Muscle layer of colon (tissue), 2 donors: ENCODE measurements at regions not wholly inside any gene's neighbourhood (a gene's known extent, or its start where the extent isn't known, plus 50 kb on each side); places are given as distances from the start of the nearest gene placed in this dataset.

Experiments
- H3K27ac ChIP-seq: one replicate; pipeline ENCODE4 v1.7.0; 2013; ENCODE audit warnings: low read depth, mild to moderate bottlenecking, low read length, moderate library complexity
- H3K27me3 ChIP-seq, 2 donors: one replicate each; pipeline ENCODE4 v1.7.0; 2013; ENCODE audit warnings: low read length in 2 of 2, mild to moderate bottlenecking in 2 of 2; ENCODE audit not compliant: insufficient read depth in 2 of 2, control insufficient read depth in 1 of 2
- H3K36me3 ChIP-seq: one replicate; pipeline ENCODE4 v1.7.0; 2013; ENCODE audit warnings: mild to moderate bottlenecking, low read length; ENCODE audit not compliant: insufficient read depth
- H3K4me1 ChIP-seq: one replicate; pipeline ENCODE4 v1.7.0; 2013; ENCODE audit warnings: mild to moderate bottlenecking, low read length; ENCODE audit not compliant: insufficient read depth
- H3K4me3 ChIP-seq, 2 donors: one replicate each; pipeline ENCODE4 v1.7.0; 2013; ENCODE audit warnings: low read length in 2 of 2, low read depth in 1 of 2, mild to moderate bottlenecking in 1 of 2, moderate library complexity in 1 of 2
- H3K9ac ChIP-seq: one replicate; pipeline ENCODE4 v1.7.0; 2013; ENCODE audit warnings: low read length
- H3K9me3 ChIP-seq: one replicate; pipeline ENCODE4 v1.7.0; 2013; ENCODE audit warnings: mild to moderate bottlenecking, low read length
- donor health status: abdominal sarcoma.
- donor health status: Adenocarcinoma of cecum.

GRCh38 chr2:8152392-8153257 is 529.2 kb upstream of the ID2 start:
- Histone ChIP-seq H3K36me3 (no peaks in the 10 kb centered on the region), H3K4me1 (peaks cover 23% of the 10 kb centered on the region), H3K27me3 (no peaks in the 10 kb centered on the region), H3K4me3 (no peak overlapping the region), H3K27ac (no peak overlapping the region), H3K9me3 (no peaks in the 10 kb centered on the region), H3K9ac (no peak overlapping the region)

GRCh38 chr2:8153258-8153718 is 528.6 kb upstream of the ID2 start:
- no peak overlapping the region for H3K9ac ChIP-seq
- no peaks in the 10 kb centered on the region for H3K36me3 ChIP-seq
- H3K27me3 ChIP-seq = no peaks in the 10 kb centered on the region
- H3K27ac ChIP-seq = no peak overlapping the region
- no peak overlapping the region for H3K4me3 ChIP-seq
- peaks cover 23% of the 10 kb centered on the region for H3K4me1 ChIP-seq
- no peaks in the 10 kb centered on the region for H3K9me3 ChIP-seq

- H3K27me3 ChIP-seq = no peaks in the 10 kb centered on the region
- H3K4me3 ChIP-seq = no peak overlapping the region
- H3K27ac ChIP-seq = no peak overlapping the region
- H3K9me3 ChIP-seq = no peaks in the 10 kb centered on the region
- no peaks in the 10 kb centered on the region for H3K36me3 ChIP-seq
- H3K9ac ChIP-seq = no peak overlapping the region
- H3K4me1 ChIP-seq = peaks cover 18% of the 10 kb centered on the region
These were observed 527.6 kb upstream of the ID2 start for GRCh38 chr2:8154270-8154669.

GRCh38 chr2:8154936-8155335 is 526.9 kb upstream of the ID2 start:
- no peaks in the 10 kb centered on the region for H3K9me3 ChIP-seq
- no peak overlapping the region for H3K27ac ChIP-seq

GRCh38 chr2:8157621-8158430 is 524.0 kb upstream of the ID2 start:
- no peaks in the 10 kb centered on the region for H3K36me3 ChIP-seq
- no peak overlapping the region for H3K27ac ChIP-seq
- no peaks in the 10 kb centered on the region for H3K9me3 ChIP-seq
- peaks cover 17% of the 10 kb centered on the region for H3K4me1 ChIP-seq
- no peaks in the 10 kb centered on the region for H3K27me3 ChIP-seq
- no peak overlapping the region for H3K9ac ChIP-seq
- no peak overlapping the region for H3K4me3 ChIP-seq

More at GRCh38 chr2:8154936-8155335, 526.9 kb upstream of the ID2 start:
- H3K4me3 ChIP-seq = no peak overlapping the region
- H3K4me1 ChIP-seq = peaks cover 12% of the 10 kb centered on the region
- H3K9ac ChIP-seq = no peak overlapping the region
- H3K27me3 ChIP-seq = no peaks in the 10 kb centered on the region
- H3K36me3 ChIP-seq = no peaks in the 10 kb centered on the region

- no peaks in the 10 kb centered on the region for H3K36me3 ChIP-seq
- H3K27me3 ChIP-seq = no peaks in the 10 kb centered on the region
- peaks cover 21% of the 10 kb centered on the region for H3K4me1 ChIP-seq
- no peak overlapping the region for H3K27ac ChIP-seq
- no peaks in the 10 kb centered on the region for H3K9me3 ChIP-seq
- no peak overlapping the region for H3K9ac ChIP-seq
- H3K4me3 ChIP-seq = no peak overlapping the region
These were observed 523.1 kb upstream of the ID2 start for GRCh38 chr2:8158711-8159110.

- H3K27me3 ChIP-seq = no peaks in the 10 kb centered on the region
- H3K27ac ChIP-seq = peak overlapping the region; percentile 60
- no peak overlapping the region for H3K9ac ChIP-seq
- H3K4me3 ChIP-seq = no peak overlapping the region
- H3K9me3 ChIP-seq = no peaks in the 10 kb centered on the region
- H3K36me3 ChIP-seq = no peaks in the 10 kb centered on the region
- H3K4me1 ChIP-seq = peaks cover 21% of the 10 kb centered on the region
These were observed 522.5 kb upstream of the ID2 start for GRCh38 chr2:8159211-8159965.

- no peak overlapping the region for H3K9ac ChIP-seq
- H3K4me3 ChIP-seq = no peak overlapping the region
- H3K36me3 ChIP-seq = no peaks in the 10 kb centered on the region
- no peaks in the 10 kb centered on the region for H3K27me3 ChIP-seq
- H3K4me1 ChIP-seq = peaks cover 21% of the 10 kb centered on the region
- H3K27ac ChIP-seq = peak overlapping the region; percentile 47
- no peaks in the 10 kb centered on the region for H3K9me3 ChIP-seq
These were observed 521.8 kb upstream of the ID2 start for GRCh38 chr2:8159966-8160603.

- Histone ChIP-seq H3K9me3 (no peaks in the 10 kb centered on the region), H3K9ac (no peak overlapping the region), H3K27ac (peak overlapping the region; percentile 67), H3K27me3 (no peaks in the 10 kb centered on the region), H3K36me3 (no peaks in the 10 kb centered on the region), H3K4me3 (no peak overlapping the region), H3K4me1 (peaks cover 21% of the 10 kb centered on the region)
These were observed 520.9 kb upstream of the ID2 start for GRCh38 chr2:8160959-8161358.

GRCh38 chr2:8162552-8162951 is 519.3 kb upstream of the ID2 start:
- no peak overlapping the region for H3K9ac ChIP-seq
- H3K27me3 ChIP-seq = no peaks in the 10 kb centered on the region
- no peaks in the 10 kb centered on the region for H3K36me3 ChIP-seq
- no peaks in the 10 kb centered on the region for H3K9me3 ChIP-seq
- H3K4me3 ChIP-seq = no peak overlapping the region
- H3K27ac ChIP-seq = peak overlapping the region; percentile 84
- peaks cover 21% of the 10 kb centered on the region for H3K4me1 ChIP-seq

- Histone ChIP-seq H3K4me3 (no peak overlapping the region), H3K36me3 (no peaks in the 10 kb centered on the region), H3K4me1 (peaks cover 17% of the 10 kb centered on the region), H3K27ac (no peak overlapping the region), H3K9me3 (no peaks in the 10 kb centered on the region), H3K9ac (no peak overlapping the region), H3K27me3 (no peaks in the 10 kb centered on the region)
These were observed 516.3 kb upstream of the ID2 start for GRCh38 chr2:8165550-8165949.
